ENCODE measurements at regions not wholly inside any gene's neighbourhood (a gene's known extent, or its start where the extent isn't known, plus 50 kb on each side); places are given as distances from the start of the nearest gene placed in this dataset.

- DNase-seq (ENCODE audit: low read depth in 2 of 2): no peak
Observed at GRCh38 chr1:59085101-59085500, 211.8 kb upstream of the FGGY start.

DNA sequence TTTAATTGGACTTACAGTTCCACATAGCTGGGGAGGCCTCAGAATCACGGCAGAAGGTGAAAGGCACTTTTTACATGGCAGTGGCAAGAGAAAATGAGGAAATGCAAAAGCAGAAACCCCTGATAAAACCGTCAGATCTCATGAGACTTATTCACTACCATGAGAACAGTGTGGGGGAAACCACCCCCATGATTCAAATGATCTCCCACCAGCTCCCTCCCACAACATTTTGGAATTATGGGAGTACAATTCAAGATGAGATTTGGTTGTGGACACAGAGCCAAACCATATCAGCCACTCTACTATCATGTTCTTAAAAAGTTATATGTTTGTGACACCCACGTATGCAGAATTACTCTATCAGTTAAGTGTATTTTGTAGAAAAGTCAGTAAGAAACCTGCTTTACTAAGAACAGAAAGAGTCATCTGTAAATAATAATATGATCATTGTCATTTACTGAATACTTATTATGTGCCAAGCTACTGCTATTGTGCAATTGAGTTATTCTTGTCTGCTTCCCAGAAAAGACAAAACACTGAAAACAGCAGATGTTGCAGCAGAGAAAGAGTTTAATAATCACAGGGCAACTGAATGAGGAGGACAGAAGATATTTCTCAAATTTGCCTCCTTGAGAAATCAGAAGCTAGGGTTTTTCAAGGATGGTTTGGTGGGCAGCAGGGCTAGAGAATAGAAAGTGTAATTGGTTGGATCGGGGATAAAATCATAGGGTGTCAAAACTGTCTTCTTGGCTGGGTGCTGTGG lies 207.7 kb upstream of the FGGY start:
- DNase-seq (ENCODE audit: low read depth in 2 of 2): no peak

DNA sequence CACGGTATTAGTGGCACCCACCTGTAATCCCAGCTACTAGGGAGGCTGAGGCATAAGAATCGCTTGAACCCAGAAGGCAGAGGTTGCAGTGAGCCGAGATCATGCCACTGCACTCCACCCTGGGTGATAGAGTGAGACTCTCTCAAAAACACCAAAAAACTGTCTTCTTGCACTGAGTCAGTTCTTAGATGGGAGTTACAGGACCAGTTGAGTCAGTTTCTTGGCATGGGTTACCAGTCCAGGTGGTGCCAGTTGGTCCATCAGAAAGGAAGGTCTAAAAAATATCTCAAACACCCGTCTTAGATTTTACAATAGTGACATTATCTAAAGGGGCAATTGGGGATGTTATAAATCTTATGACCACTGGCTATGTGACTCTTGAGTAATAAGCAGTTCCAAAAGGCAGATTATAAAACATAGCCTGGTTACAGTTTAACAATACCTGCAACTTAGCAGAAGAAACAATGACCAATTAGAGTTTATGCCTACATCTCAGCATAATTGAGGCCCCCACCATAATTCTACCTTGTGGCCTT lies 206.9 kb upstream of the FGGY start:
- DNase-seq (ENCODE audit: low read depth in 2 of 2): no peak

DNA sequence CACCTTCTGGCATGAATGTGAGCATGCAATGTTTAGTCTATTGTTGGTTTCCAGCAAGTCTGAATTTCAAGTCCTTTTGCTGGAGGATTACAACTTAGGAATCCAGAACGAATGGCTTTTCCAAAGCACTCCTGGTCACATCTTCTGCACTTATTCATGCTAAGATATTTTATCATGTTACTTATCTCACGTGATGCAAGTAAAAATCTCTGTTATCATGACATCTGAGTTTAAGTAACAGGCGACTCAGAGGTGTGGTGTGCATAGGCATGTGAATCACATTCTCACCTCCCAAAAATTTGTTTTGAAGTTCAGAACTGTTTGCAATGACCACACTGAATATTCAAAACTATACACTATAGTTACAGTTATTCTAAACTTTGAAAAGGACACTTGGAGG lies 204.8 kb upstream of the FGGY start:
- no peak for DNase-seq (ENCODE audit: low read depth in 2 of 2)

GRCh38 chr1:59094001-59094400 lies 202.9 kb upstream of the FGGY start:
- no peak for DNase-seq (ENCODE audit: low read depth in 2 of 2)

- DNase-seq (ENCODE audit: low read depth in 2 of 2): no peak
Observed at GRCh38 chr1:59096501-59096900, 200.4 kb upstream of the FGGY start.

GRCh38 chr1:59098655-59099054 lies 198.2 kb upstream of the FGGY start:
- DNase-seq (ENCODE audit: low read depth in 2 of 2): no peak

- DNase-seq (ENCODE audit: low read depth in 2 of 2): no peak
Observed at GRCh38 chr1:59100708-59101374, 196.1 kb upstream of the FGGY start.

DNA sequence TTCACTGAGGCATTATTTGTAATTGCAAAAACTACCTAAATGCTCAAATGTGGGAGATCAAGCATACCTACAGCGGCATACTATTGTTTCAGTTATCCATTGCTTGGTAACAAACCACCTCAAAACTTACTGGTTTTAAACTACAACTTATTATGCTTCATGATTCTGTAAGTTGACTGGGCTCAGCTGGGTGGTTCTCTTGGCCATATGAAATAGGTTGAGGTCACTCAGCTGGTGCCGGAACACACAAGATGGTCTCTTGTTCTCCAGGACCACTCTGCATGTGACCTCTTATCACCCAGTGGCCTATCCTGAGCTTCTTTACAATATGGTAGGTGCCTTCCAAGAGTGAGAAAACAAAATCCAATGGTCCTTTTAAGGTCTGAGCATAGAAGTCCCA lies 195.4 kb upstream of the FGGY start:
- no peak for DNase-seq (ENCODE audit: low read depth in 2 of 2)

GRCh38 chr1:59103457-59103856 lies 193.4 kb upstream of the FGGY start:
- DNase-seq (ENCODE audit: low read depth in 2 of 2): no peak

GRCh38 chr1:59104191-59104760 lies 192.6 kb upstream of the FGGY start:
- no peak for DNase-seq (ENCODE audit: low read depth in 2 of 2)

GRCh38 chr1:59105548-59106507 lies 191.1 kb upstream of the FGGY start:
- no peak for DNase-seq (ENCODE audit: low read depth in 2 of 2)

DNA sequence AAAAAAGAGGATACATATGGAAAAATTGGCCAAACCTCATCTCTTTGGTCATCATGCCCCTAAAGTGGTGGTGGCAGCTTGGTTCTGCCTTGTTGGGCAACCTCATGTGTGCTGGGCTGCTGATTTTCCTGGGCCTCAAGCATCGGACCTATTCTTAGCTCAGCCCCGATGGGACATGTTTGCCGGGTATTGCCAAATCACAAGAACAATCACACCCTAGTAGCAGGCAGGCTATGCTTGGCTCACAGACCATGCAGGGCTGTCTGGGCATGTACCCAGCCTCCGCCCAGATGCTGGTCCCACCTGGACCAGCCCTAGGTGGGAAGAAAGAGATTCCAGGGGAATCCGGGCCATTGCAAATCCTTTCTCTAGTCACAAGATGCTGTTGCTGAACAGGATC lies 189.4 kb upstream of the FGGY start:
- no peak for DNase-seq (ENCODE audit: low read depth in 2 of 2)

DNA sequence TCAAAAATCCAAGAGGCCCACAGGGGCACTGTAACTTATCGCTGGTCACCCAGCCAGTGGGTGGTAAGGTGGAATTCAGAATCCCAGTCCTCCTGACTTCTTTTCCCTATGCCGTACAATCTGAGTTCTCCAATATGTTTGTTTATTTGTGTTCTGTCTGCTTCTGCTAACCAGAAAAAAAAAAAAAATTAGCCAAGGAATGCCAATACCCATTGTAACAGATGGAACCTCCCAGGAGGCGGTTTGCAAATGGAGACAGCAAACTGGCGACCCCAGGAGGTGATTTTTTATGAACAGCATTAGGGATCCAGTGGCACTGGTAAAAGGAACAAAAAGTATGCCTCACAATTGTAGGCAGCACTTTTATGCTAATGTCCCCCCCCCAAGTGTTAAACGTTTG lies 189.0 kb upstream of the FGGY start:
- no peak for DNase-seq (ENCODE audit: low read depth in 2 of 2)

GRCh38 chr1:59108481-59109317 lies 188.2 kb upstream of the FGGY start:
- DNase-seq (ENCODE audit: low read depth in 2 of 2): no peak

DNA sequence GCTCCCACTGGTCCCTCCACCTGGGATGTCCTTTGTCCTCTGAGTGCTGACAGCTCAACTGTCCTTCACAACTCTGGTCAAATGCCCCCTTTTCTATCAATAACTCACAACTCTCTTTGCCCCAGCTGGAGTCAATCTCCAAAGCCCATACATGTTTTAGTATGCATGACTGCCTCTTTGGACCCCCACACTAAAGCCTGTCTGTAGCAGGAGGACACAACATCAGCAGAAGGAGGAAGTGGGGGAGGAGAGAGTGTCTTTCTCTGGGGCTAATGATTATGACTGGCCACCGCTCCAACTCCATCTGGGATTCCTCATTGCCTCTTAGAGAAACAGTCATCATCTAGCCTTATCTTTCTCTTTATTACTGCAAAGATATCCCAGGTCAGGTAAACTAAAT lies 186.6 kb upstream of the FGGY start:
- DNase-seq (ENCODE audit: low read depth in 2 of 2): no peak

DNA sequence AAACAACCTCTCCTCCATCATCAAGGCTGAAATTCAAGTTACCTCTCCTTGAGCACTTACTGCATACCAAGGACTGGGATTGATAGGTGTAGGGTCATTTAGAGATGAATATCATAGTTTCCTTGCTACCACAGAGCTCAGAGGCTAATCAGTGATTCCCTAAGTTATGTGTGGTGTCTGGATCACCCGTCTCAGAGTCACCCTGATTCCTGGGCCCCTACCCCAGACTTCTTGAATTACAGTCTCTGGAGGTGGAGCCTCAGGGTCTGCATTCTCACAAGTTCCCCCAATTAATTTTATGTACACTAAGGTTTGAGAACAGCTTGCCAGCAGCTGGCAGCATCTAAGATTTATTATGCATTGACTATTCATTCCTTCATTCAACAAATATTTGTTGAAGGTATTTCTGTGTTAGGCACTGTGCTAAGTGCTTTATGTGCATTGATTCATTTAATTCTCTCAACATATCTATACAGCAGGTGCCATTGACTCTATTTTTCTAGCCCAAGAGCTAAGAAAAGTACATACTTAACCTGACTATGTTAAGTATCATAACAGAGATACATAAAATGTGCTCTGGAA lies 182.9 kb upstream of the FGGY start:
- DNase-seq (ENCODE audit: low read depth in 2 of 2): no peak

DNA sequence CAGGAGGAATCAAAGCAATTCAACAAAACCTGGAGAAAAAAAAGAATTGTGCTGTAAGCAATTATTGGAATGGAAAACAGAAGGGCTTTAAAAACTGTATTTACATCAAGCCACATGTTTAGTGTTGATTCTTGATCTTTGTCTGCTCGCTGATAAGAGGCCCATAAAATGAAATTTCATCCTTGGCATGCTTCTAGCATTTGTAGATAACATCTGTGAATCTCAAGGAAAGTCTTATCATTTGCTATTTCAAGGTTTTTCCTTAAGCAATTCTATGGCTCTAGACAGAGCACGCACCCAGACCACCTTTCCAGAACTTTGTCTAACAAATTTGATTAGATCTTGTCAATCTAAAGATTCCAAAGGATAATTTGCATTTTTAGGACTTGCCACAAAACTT lies 181.0 kb upstream of the FGGY start:
- no peak for DNase-seq (ENCODE audit: low read depth in 2 of 2)

DNA sequence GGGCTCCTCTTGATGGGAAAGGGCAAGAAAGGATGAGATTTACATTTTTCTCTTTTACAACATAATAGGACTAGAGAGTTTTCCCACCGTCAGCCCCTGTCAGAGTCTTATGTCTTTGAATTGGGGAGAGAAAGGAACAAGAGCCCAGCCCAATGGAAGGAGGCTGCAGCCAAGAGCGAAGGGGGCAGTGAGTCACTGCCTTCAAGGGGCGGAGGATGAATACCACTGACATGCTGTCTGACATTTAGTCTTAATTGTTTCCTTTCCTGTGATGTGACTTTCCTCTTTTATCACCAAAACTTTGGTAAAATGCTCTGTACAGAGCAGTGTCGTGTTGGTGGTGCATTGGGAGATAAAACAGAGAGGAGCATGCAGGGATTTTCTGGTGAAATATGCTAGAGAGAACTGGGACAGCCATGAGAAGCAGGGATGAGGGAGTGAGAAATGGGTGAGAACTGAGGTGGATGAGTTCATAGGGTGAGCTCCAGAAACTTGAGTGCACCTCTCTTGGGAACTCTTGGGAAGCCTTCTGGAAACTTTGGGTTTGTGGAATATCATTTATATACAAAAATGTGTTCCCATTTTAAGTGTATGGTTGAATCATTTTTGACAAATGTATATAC lies 179.9 kb upstream of the FGGY start:
- no peak for DNase-seq (ENCODE audit: low read depth in 2 of 2)

- no peak for DNase-seq (ENCODE audit: low read depth in 2 of 2)
Observed at GRCh38 chr1:59122527-59122926, 174.4 kb upstream of the FGGY start.
